ENCODE measurements at regions not wholly inside any gene's neighbourhood (a gene's known extent, or its start where the extent isn't known, plus 50 kb on each side); places are given as distances from the start of the nearest gene placed in this dataset.

DNA sequence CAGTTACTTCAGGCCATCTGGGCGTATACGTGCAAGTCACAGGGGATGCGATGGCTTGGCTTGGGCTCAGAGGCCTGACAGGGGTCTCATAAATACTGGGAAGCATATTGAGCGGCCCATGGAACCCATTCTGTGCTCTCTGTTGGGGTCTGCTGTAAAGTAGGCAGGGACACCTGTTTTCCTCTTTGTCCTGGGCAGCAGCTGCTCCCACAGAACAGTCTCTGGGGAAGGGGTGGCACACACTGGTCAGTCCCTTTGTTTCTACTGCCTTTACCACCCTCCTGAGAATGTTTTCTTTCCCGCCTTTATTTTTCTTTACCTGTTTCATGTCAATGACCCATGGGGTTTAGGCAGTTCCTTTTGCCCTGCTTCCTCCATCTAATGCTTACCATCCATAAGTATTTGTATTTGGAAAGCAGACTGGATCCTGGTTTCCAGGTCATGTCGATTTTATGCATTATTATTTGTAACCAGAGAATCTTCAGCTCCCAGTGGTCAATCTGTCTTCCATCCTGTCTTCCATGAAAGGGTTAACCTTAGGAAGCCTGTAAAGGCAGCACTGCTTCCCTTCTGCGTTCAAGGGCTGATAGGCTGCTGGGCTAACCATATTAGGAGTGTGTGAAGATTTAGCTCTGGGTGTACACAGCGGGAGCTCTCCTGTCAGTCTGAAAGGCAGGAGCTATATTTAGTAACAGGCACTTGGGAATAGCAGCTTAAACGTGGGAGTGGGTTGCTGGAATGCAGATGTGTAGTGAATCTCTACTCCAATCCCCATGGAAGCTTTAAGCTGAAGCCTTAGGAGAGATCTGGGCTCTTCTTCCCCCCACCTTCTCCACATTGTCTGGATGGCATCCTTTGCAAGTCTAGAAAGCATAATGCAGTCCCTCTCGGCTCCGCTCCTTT is 124.0 kb downstream of the DYRK2 start:
- peak overlapping the region; percentile 74 to 93 (median 88) for H3K27ac Mint-ChIP-seq
- peaks cover 3% of the 10 kb centered on the region for H3K9me3 Mint-ChIP-seq
- H3K27me3 Mint-ChIP-seq (ENCODE audit: low read depth) = no peaks in the 10 kb centered on the region
- H3K4me1 Mint-ChIP-seq = peaks cover 36% of the 10 kb centered on the region
- H3K36me3 Mint-ChIP-seq (ENCODE audit: low read depth) = no peaks in the 10 kb centered on the region
- peak overlapping the region; percentile 30 to 43 (median 37) for H3K4me3 Mint-ChIP-seq
- no peak for TF ChIP-seq CTCF (IDR thresholded peaks at IDR 0.05; ENCODE audit: unreplicated experiment in 3 of 3)

GRCh38 chr12:67773896-67774295 is 125.4 kb downstream of the DYRK2 start:
- H3K36me3 Mint-ChIP-seq (ENCODE audit: low read depth) = no peaks in the 10 kb centered on the region
- peak overlapping the region in 1 of 3 experiments; percentile 26 for H3K4me3 Mint-ChIP-seq
- H3K4me1 Mint-ChIP-seq = peaks cover 36% of the 10 kb centered on the region
- no peak for TF ChIP-seq CTCF (IDR thresholded peaks at IDR 0.05; ENCODE audit: unreplicated experiment in 3 of 3)
- no peaks in the 10 kb centered on the region for H3K27me3 Mint-ChIP-seq (ENCODE audit: low read depth)
- peak overlapping the region; percentile 74 to 90 (median 88) for H3K27ac Mint-ChIP-seq
- peaks cover 3% of the 10 kb centered on the region for H3K9me3 Mint-ChIP-seq

GRCh38 chr12:67774983-67775587 is 126.5 kb downstream of the DYRK2 start:
- Mint-ChIP-seq H3K27ac (no peak overlapping the region), H3K4me3 (no peak overlapping the region), H3K27me3 (ENCODE audit: low read depth) (no peaks in the 10 kb centered on the region), H3K4me1 (peaks cover 36% of the 10 kb centered on the region), H3K36me3 (ENCODE audit: low read depth) (no peaks in the 10 kb centered on the region), H3K9me3 (peaks cover 3% of the 10 kb centered on the region)
- TF ChIP-seq CTCF (IDR thresholded peaks at IDR 0.05; ENCODE audit: unreplicated experiment in 3 of 3) = no peak

- Mint-ChIP-seq H3K9me3 (peaks cover 3% of the 10 kb centered on the region), H3K27ac (no peak overlapping the region), H3K36me3 (ENCODE audit: low read depth) (no peaks in the 10 kb centered on the region), H3K4me1 (peaks cover 18% of the 10 kb centered on the region), H3K4me3 (no peak overlapping the region), H3K27me3 (ENCODE audit: low read depth) (no peaks in the 10 kb centered on the region)
- TF ChIP-seq CTCF (IDR thresholded peaks at IDR 0.05; ENCODE audit: unreplicated experiment in 3 of 3) = no peak
Observed at GRCh38 chr12:67780580-67781084, 132.1 kb downstream of the DYRK2 start.

GRCh38 chr12:67782573-67782972 is 134.0 kb downstream of the DYRK2 start:
- no peak for TF ChIP-seq CTCF (IDR thresholded peaks at IDR 0.05; ENCODE audit: unreplicated experiment in 3 of 3)
- Mint-ChIP-seq H3K4me3 (no peak overlapping the region), H3K27me3 (ENCODE audit: low read depth) (no peaks in the 10 kb centered on the region), H3K9me3 (no peaks in the 10 kb centered on the region), H3K4me1 (peaks cover 29% of the 10 kb centered on the region), H3K36me3 (ENCODE audit: low read depth) (no peaks in the 10 kb centered on the region), H3K27ac (no peak overlapping the region)
